Activated CD8-positive, alpha-beta T cell treated with anti-CD3 and anti-CD28 coated beads, Interleukin-2, amount 10 ng/mL, durations not matched to agents 7 days and 5 days (primary cell): ENCODE measurements at regions not wholly inside any gene's neighbourhood (a gene's known extent, or its start where the extent isn't known, plus 50 kb on each side); places are given as distances from the start of the nearest gene placed in this dataset.

ENCODE experiments used
- ATAC-seq: fragments of 150-1000 bp; cut with Tn5 transposase; one replicate; pipeline ENCODE4 v1.10.0; 2021; ENCODE audit warnings: moderate library complexity
- CTCF ChIA-PET: fragments of 350-600 bp; sonication (Branson Sonifier 250); formaldehyde crosslinking; loops from one replicate; lab custom pipeline; 2021; ENCODE audit warnings: antibody characterized with exemption; lab: Charles Lee
- POLR2A ChIA-PET: fragments of 350-600 bp; sonication (Branson Sonifier 250); formaldehyde crosslinking; loops from one replicate; lab custom pipeline; 2021; ENCODE audit warnings: antibody characterized with exemption; lab: Charles Lee
- DNase-seq: peaks from one replicate; pipeline ENCODE4 v3.0.0-alpha.2; 2020
- H3K27ac Mint-ChIP-seq: one replicate; pipeline ENCODE4 v1.8.0; 2021; ENCODE audit warnings: mild to moderate bottlenecking, mixed read lengths
- H3K27me3 Mint-ChIP-seq: one replicate; pipeline ENCODE4 v1.8.0; 2021; ENCODE audit warnings: low read depth, mixed read lengths
- H3K36me3 Mint-ChIP-seq: one replicate; pipeline ENCODE4 v1.8.0; 2021; ENCODE audit warnings: low read depth, mixed read lengths
- H3K4me1 Mint-ChIP-seq: one replicate; pipeline ENCODE4 v1.8.0; 2021; ENCODE audit warnings: low read depth, mixed read lengths
- H3K4me3 Mint-ChIP-seq: one replicate; pipeline ENCODE4 v1.8.0; 2021; ENCODE audit warnings: mild to moderate bottlenecking, mixed read lengths
- H3K9me3 Mint-ChIP-seq: one replicate; pipeline ENCODE4 v1.8.0; 2022; ENCODE audit warnings: mixed read lengths; ENCODE audit not compliant: insufficient read depth

DNA sequence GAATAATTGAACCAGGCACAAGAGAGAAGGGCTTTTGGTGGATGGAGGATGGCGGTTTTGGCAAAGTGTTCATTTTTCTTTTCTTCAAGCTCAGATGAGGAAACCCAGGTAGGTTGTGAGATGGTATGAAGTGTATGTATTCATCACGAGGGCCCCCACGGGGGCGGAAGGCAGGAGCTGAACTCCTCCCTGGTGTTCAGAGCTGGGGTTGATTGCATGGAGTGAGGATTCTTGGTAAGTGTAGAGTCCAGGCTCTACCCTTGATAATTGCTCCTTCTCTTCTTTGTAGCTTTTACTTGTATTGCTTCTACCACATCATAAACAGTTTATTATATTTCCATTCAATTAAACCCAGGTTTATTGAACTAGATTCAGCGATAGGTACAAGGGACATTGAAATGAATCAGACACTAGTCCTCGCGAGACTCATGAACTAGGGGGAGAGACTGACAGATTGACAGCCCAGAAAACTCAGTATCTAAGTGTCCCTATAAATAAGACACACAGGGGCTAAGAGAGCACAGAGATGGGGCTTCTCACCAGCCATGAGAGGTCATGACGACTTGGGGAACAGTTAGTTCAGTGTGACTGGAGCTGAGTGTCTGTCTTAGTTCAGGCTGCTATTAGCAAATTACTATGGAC is 116.7 kb upstream of the KLF4 start:
- no peaks in the 10 kb centered on the region for H3K9me3 Mint-ChIP-seq
- H3K4me1 Mint-ChIP-seq: no peaks in the 10 kb centered on the region
- no peaks in the 10 kb centered on the region for H3K36me3 Mint-ChIP-seq
- no peak overlapping the region for H3K27ac Mint-ChIP-seq
- ChIA-PET CTCF (no interaction called here), POLR2A (no interaction called here)
- no peak overlapping the region for H3K4me3 Mint-ChIP-seq
- no peak for ATAC-seq
- no peaks in the 10 kb centered on the region for H3K27me3 Mint-ChIP-seq
- no peak for DNase-seq

DNA sequence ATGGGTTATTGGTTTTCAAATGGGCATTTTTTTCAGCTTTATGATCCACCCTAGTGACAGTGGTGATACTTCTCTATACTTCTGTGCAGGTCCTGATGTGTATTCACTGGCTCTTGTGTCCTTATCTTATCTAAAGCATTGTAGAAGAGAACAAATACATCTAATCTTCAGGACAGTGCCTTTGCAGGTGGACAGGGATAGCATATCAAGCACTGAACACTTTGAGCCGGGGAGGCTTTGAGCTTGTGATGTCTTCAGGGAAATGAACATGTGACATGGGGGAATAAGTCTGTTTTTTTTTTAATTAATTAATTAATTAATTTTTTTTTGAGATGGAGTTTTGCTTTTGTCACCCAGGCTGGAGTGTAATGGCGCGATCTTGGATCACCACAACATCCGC is 115.5 kb upstream of the KLF4 start:
- ChIA-PET POLR2A (no interaction called here), CTCF (no interaction called here)
- Mint-ChIP-seq H3K4me3 (no peak overlapping the region), H3K9me3 (no peaks in the 10 kb centered on the region), H3K36me3 (no peaks in the 10 kb centered on the region), H3K4me1 (no peaks in the 10 kb centered on the region), H3K27ac (no peak overlapping the region), H3K27me3 (no peaks in the 10 kb centered on the region)
- no peak for ATAC-seq
- DNase-seq: no peak

DNA sequence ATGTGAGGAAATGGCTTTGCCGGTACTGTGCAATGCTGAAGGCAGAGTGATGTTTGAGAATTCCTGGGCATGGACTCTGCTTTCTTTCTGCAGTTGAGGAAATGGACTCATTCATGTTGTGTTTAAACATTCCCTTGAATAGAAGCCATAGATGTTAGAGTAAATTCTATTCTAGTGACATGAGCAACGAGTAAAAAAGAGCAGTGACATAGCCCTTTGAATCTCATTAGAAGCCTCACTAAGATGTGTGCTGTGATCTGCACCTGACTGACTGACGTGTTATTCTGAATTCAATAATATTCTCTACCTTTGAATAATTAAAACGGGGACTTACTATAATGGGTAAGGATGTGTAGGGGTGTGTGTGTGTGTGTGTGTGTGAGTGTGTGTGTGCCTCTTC is 113.7 kb upstream of the KLF4 start:
- DNase-seq (no peak), ATAC-seq (no peak)
- Mint-ChIP-seq H3K27ac (no peak overlapping the region), H3K27me3 (no peaks in the 10 kb centered on the region), H3K36me3 (no peaks in the 10 kb centered on the region), H3K4me1 (no peaks in the 10 kb centered on the region), H3K4me3 (no peak overlapping the region), H3K9me3 (no peaks in the 10 kb centered on the region)
- ChIA-PET POLR2A (no interaction called here), CTCF (no interaction called here)

DNA sequence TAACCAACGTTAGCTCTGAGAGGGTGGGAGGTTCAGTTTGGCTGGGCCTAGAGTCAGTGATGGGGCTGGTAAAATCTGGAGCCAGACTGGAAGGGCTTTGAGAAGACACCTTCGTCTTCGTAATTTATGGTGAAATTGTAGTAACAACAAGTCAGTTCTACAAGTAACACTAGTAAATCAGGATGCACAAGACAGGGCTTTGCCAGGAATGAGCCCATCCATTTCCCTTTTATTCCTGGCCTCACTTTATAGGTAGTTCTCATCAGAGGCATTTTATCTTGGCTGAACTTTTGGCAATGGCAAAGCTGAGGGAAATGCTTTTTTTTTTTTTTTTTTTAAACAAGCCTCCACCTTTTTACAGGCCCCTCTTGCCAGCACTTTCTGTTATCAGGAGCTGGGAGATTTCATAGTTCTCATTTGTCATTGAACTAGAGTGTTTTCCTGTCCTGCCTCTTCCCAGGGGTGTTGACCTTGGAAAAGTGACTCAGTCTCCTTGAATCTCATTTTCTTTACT is 110.5 kb upstream of the KLF4 start:
- Mint-ChIP-seq H3K27me3 (no peaks in the 10 kb centered on the region), H3K4me1 (no peaks in the 10 kb centered on the region), H3K27ac (no peak overlapping the region), H3K9me3 (no peaks in the 10 kb centered on the region), H3K36me3 (no peaks in the 10 kb centered on the region), H3K4me3 (no peak overlapping the region)
- POLR2A ChIA-PET: no interaction called here
- DNase-seq: no peak
- CTCF ChIA-PET: no interaction called here
- ATAC-seq: no peak

DNA sequence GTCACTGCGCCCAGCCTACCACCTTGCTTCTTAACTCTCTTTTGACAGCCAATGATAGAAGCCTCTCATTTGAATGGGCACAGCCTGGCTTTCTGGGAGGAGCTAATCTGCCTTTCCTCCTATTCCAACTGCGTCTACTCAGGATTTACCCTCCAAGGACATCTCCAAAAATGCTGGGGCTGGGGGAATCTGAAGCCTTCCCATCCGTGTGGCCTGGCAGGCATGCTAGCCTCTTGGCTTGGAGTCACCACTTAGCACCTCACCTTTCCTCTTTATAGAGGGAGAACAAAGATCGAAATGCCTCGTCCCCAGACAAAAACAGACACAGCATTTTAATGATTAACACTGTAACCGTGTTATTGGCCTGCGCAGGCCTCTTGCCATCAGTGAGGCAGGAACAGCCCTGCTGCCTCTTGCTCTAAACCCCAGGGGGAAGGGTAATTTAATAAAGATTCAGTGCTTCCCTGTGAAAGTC is 108.2 kb upstream of the KLF4 start:
- CTCF ChIA-PET: no interaction called here
- H3K36me3 Mint-ChIP-seq: no peaks in the 10 kb centered on the region
- H3K27ac Mint-ChIP-seq: no peak overlapping the region
- H3K4me3 Mint-ChIP-seq: no peak overlapping the region
- H3K4me1 Mint-ChIP-seq: no peaks in the 10 kb centered on the region
- DNase-seq (no peak), ATAC-seq (no peak)
- no peaks in the 10 kb centered on the region for H3K27me3 Mint-ChIP-seq
- no peaks in the 10 kb centered on the region for H3K9me3 Mint-ChIP-seq
- POLR2A ChIA-PET: no interaction called here

DNA sequence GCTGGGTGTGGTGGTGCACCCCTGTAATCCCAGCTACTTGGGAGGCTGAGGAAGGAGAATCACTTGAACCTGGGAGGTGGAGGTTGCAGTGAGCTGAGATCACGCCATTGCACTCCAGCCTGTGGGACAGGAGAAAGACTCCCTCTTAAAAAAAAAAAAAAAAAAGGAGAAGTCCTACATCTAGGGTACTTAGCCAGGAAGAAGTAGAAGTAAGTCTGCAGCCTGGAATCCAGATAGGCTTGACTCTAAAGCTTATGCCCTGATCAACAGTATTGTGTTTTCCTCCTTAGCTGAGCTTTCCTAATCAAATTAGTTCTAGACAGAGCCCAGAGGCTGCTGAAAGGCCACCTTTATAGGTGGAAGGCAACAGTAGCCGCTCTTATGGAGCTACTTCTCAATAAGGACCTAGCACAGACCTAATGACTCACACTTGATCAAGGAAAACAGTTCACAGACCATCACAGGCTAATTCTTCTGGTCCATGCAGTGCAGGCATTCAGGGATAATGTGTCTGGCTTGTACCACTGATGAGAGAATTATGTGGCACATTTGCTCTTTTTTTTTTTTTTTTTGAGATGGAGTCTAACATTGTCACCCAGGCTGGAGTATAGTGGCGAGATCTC is 105.5 kb upstream of the KLF4 start:
- ChIA-PET CTCF (no interaction called here), POLR2A (interaction anchor here (0.6 to 0.9 kb wide), 2 partner anchors 7 to 298 kb away, joined by 3 read pairs; no protein-coding TSS in a partner anchor)
- no peak overlapping the region for H3K27ac Mint-ChIP-seq
- no peak for ATAC-seq
- H3K9me3 Mint-ChIP-seq: no peaks in the 10 kb centered on the region
- H3K27me3 Mint-ChIP-seq: no peaks in the 10 kb centered on the region
- H3K36me3 Mint-ChIP-seq: no peaks in the 10 kb centered on the region
- H3K4me1 Mint-ChIP-seq: no peaks in the 10 kb centered on the region
- no peak for DNase-seq
- no peak overlapping the region for H3K4me3 Mint-ChIP-seq

DNA sequence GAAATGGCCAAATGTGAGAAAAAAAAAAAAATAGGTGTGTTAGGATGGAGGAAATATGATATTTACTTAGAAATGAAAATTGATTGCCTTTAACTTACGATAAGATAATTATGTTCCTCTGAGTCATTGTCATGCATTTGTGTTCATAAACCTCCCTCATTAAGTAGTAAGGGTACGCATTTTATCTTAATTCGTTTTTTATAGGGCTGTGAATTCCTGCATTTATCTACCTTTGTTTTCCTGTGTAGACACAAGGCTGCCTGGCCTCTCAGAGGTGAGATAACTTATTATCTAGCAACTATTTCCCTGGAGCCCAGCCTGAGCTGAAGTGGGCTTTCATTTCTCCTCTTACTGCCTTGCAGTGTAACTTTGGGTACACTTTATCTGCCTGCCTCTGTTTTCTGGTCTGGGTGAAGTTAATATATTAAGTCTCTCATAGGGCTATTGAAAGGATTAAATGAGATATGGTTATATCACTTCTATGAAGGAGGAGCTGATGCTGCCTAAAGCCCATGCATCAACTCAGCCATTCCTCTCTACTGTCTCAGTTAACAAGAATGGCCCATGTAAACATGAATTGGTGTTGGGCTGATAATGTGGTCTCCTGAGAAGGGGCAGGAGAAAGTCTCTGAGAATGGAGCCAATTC is 103.8 kb upstream of the KLF4 start:
- Mint-ChIP-seq H3K4me3 (no peak overlapping the region), H3K36me3 (no peaks in the 10 kb centered on the region), H3K27me3 (no peaks in the 10 kb centered on the region), H3K27ac (no peak overlapping the region), H3K9me3 (no peaks in the 10 kb centered on the region), H3K4me1 (no peaks in the 10 kb centered on the region)
- CTCF ChIA-PET: no interaction called here
- POLR2A ChIA-PET: no interaction called here
- no peak for DNase-seq
- no peak for ATAC-seq

DNA sequence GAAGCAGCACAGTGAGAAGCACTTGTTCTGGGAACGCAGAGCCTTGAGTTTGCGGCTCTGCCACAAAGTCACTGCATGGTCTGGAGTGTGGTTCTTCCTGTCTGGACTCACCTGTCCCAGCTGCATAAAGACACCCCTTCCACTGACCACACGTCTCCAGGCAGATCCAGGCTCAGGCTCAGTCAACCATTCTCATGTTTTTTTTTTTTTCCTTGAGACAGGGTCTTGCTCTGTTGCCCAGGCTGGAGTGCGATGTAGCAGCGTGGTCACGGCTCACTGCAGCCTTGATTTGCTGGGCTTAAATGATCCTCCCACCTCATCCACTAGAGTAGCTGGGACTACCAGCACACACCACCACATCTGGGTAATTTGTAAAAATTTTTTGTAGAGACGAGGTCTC is 102.9 kb upstream of the KLF4 start:
- Mint-ChIP-seq H3K27ac (no peak overlapping the region), H3K27me3 (no peaks in the 10 kb centered on the region), H3K36me3 (no peaks in the 10 kb centered on the region), H3K4me1 (no peaks in the 10 kb centered on the region), H3K4me3 (no peak overlapping the region), H3K9me3 (no peaks in the 10 kb centered on the region)
- DNase-seq: no peak
- ChIA-PET POLR2A (no interaction called here), CTCF (no interaction called here)
- ATAC-seq: no peak

DNA sequence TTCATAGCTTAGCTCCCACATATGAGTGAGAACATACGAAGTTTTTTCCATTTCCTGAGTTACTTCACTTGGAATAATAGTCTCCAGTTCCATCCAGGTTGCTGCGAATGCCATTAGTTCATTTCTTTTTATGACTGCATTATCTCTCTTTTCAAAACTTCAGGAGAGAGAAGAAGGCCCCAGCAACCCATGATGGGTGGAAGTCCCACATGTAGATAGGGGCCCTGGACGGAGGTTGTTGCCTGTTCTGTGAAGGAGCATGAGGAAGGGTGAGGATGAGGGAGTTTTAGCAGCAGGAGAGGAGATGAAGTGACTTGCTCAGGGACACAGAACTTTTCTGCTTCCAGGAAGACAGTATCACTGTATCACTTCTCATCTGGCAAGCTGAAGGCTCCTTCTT is 102.2 kb upstream of the KLF4 start:
- no peaks in the 10 kb centered on the region for H3K36me3 Mint-ChIP-seq
- ATAC-seq: no peak
- H3K4me3 Mint-ChIP-seq: no peak overlapping the region
- H3K27ac Mint-ChIP-seq: no peak overlapping the region
- POLR2A ChIA-PET: no interaction called here
- H3K27me3 Mint-ChIP-seq: no peaks in the 10 kb centered on the region
- no peaks in the 10 kb centered on the region for H3K9me3 Mint-ChIP-seq
- H3K4me1 Mint-ChIP-seq: no peaks in the 10 kb centered on the region
- DNase-seq: no peak
- CTCF ChIA-PET: no interaction called here

DNA sequence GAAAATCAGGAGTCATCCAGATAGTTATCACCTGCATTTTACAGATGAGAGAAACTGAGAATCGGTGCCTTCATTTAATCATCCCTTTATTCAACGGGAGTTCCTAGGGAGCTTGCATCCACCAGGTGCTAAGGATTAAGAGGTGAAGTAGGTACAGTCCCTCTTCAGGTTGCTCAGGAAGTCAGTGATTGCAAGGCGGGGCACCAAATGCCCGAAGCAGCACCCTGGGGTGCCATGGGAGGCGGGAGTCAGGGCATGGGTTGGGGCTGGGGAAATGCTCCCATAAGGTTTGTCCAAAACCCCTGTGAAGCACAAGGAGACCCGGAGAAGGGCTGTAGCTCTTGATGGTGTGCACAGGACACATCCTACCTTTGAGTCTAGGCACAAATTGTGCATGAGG is 98.8 kb upstream of the KLF4 start:
- ATAC-seq (no peak), DNase-seq (no peak)
- H3K4me3 Mint-ChIP-seq: no peak overlapping the region
- ChIA-PET POLR2A (no interaction called here), CTCF (no interaction called here)
- no peaks in the 10 kb centered on the region for H3K36me3 Mint-ChIP-seq
- H3K27me3 Mint-ChIP-seq: no peaks in the 10 kb centered on the region
- H3K4me1 Mint-ChIP-seq: no peaks in the 10 kb centered on the region
- no peaks in the 10 kb centered on the region for H3K9me3 Mint-ChIP-seq
- no peak overlapping the region for H3K27ac Mint-ChIP-seq

DNA sequence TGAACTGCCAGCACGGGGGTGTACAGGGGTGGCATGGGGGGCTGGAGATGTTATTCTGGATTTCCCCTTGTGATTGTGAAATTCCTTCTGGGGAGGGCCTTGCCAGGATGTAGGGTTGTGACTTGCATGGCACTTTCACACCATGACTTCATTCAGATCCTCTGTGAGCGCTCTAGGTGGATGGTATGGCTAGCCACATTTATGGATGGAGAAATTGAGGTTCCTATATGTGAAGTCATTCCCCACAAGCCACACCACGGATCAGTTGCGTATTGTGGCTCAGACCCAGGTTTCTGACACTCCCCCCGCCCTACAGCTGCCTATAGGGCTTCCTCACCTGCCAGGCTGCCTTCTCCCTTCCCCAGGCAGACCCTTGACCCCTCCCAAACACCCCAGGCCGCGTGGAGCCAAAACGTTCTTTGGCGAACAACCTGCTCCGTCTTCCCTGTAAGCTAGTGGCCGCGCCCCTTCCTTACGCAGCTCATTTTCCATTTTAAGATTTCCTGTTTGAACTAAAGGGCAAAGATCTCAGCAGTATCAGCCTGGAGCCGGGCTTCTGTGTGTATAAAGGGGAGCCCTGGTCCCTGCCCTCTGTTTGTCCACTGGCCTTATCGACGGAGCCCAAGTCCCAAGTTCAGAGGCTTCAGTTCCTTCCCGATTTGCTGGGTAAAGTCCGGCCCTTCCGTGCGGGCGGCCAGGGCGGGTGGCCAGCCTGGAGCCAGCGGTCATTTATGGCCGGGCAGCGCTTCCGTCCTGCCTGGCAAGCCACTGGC is 97.8 kb upstream of the KLF4 start:
- Mint-ChIP-seq H3K36me3 (no peaks in the 10 kb centered on the region), H3K9me3 (no peaks in the 10 kb centered on the region), H3K27me3 (no peaks in the 10 kb centered on the region), H3K27ac (no peak overlapping the region), H3K4me1 (no peaks in the 10 kb centered on the region), H3K4me3 (no peak overlapping the region)
- DNase-seq (no peak), ATAC-seq (no peak)
- ChIA-PET POLR2A (no interaction called here), CTCF (no interaction called here)

DNA sequence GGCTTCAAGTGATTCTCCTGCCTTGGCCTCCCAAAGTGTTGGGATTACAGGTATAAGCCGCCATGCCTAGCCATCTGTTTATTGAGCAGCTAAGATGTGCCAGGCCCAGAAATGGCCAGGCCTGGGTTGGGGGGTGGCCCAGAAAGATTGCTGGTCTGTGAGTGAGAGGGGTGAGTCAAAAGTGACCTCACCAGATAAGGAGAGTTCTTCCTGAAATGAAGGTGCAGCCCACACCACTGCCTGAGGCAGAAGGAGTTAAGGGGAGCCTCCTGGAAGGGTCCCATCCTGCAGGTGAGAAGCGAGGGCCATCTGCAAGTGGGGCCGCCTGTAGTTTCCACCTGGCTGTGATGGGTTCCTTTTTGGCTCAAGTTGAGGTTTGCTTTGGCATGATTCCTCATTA is 96.9 kb upstream of the KLF4 start:
- no peak for ATAC-seq
- CTCF ChIA-PET: no interaction called here
- H3K36me3 Mint-ChIP-seq: no peaks in the 10 kb centered on the region
- H3K27ac Mint-ChIP-seq: no peak overlapping the region
- no peaks in the 10 kb centered on the region for H3K27me3 Mint-ChIP-seq
- POLR2A ChIA-PET: no interaction called here
- no peaks in the 10 kb centered on the region for H3K9me3 Mint-ChIP-seq
- no peaks in the 10 kb centered on the region for H3K4me1 Mint-ChIP-seq
- H3K4me3 Mint-ChIP-seq: no peak overlapping the region
- DNase-seq: no peak
